ENCODE measurements at regions not wholly inside any gene's neighbourhood (a gene's known extent, or its start where the extent isn't known, plus 50 kb on each side); places are given as distances from the start of the nearest gene placed in this dataset.

GRCh38 chr20:43357352-43357751 lies 100.3 kb upstream of the SRSF6 start:
- no peaks in the 10 kb centered on the region for H3K36me3 ChIP-seq (replicated peaks in 1 of 2; ENCODE audit: control extremely low read depth in 1 of 2, control insufficient read depth in 1 of 2, extremely low read depth in 1 of 2, insufficient read depth in 2 of 2, low read length in 1 of 2)
- intact Hi-C loops (cut with micrococcal nuclease): no loop called here
- H4K20me1 ChIP-seq (ENCODE audit: control insufficient read depth, insufficient read depth, low read length, poor library complexity, severe bottlenecking): no peaks in the 10 kb centered on the region
- ChIA-PET POLR2A (no interaction called here), CTCF (no interaction called here)
- H3K27ac Mint-ChIP-seq: no peak overlapping the region
- no peak for ATAC-seq (ENCODE audit: low read depth)
- H3K9me3 Mint-ChIP-seq (ENCODE audit: insufficient read depth): no peaks in the 10 kb centered on the region
- H3K4me1 Mint-ChIP-seq: no peaks in the 10 kb centered on the region
- H2AFZ ChIP-seq (ENCODE audit: insufficient read depth, low read depth, low read length, poor library complexity, severe bottlenecking): no peak overlapping the region
- no peak for DNase-seq
- no peaks in the 10 kb centered on the region for H3K9me3 ChIP-seq (ENCODE audit: control extremely low read depth in 1 of 3, control insufficient read depth in 2 of 3, insufficient read depth in 1 of 3, low read length in 2 of 3)
- H3K4me3 ChIP-seq (ENCODE audit: control extremely low read depth in 1 of 5, extremely low read depth in 1 of 5, insufficient read depth in 1 of 5, low read depth in 2 of 5, low read length in 4 of 5): no peak overlapping the region
- no CpG with 5 or more reads among the region's 6 CpGs for WGBS (ENCODE audit: insufficient coverage)
- no peak overlapping the region for H3K4me3 Mint-ChIP-seq
- TF ChIP-seq EZH2 (IDR thresholded peaks at IDR 0.05; ENCODE audit: borderline replicate concordance, insufficient read depth, low read depth, low read length, poor library complexity, severe bottlenecking): no peak
- no peak for TF ChIP-seq CTCF (IDR thresholded peaks at IDR 0.05)
- H3K79me2 ChIP-seq (ENCODE audit: control insufficient read depth, insufficient read depth, low read length): no peaks in the 10 kb centered on the region
- H3K27ac ChIP-seq (ENCODE audit: low read length in 2 of 2): no peak overlapping the region
- no peaks in the 10 kb centered on the region for H3K27me3 ChIP-seq (replicated peaks in 1 of 4; ENCODE audit: control extremely low read depth in 1 of 4, control insufficient read depth in 3 of 4, insufficient read depth in 4 of 4, low read length in 3 of 4)
- H3K9ac ChIP-seq (ENCODE audit: low read length): no peak overlapping the region
- peaks cover under 1% of the 10 kb centered on the region for H3K27me3 Mint-ChIP-seq
- H3K4me2 ChIP-seq (replicated peaks; ENCODE audit: low read depth, low read length, poor library complexity, severe bottlenecking): no peak overlapping the region
- H3K4me1 ChIP-seq (ENCODE audit: control insufficient read depth in 2 of 2, insufficient read depth in 2 of 2, low read length in 2 of 2): no peaks in the 10 kb centered on the region

- no peak overlapping the region for H2AFZ ChIP-seq (ENCODE audit: insufficient read depth, low read depth, low read length, poor library complexity, severe bottlenecking)
- H3K4me3 Mint-ChIP-seq: no peak overlapping the region
- 60% methylated on average over 2 of the region's 2 CpGs for WGBS (ENCODE audit: insufficient coverage)
- POLR2A ChIA-PET: no interaction called here
- intact Hi-C loops (cut with micrococcal nuclease): no loop called here
- H3K4me1 Mint-ChIP-seq: no peaks in the 10 kb centered on the region
- no peak for DNase-seq
- no peaks in the 10 kb centered on the region for H3K36me3 ChIP-seq (replicated peaks in 1 of 2; ENCODE audit: control extremely low read depth in 1 of 2, control insufficient read depth in 1 of 2, extremely low read depth in 1 of 2, insufficient read depth in 2 of 2, low read length in 1 of 2)
- no peaks in the 10 kb centered on the region for H3K9me3 ChIP-seq (ENCODE audit: control extremely low read depth in 1 of 3, control insufficient read depth in 2 of 3, insufficient read depth in 1 of 3, low read length in 2 of 3)
- TF ChIP-seq EZH2 (IDR thresholded peaks at IDR 0.05; ENCODE audit: borderline replicate concordance, insufficient read depth, low read depth, low read length, poor library complexity, severe bottlenecking) (no peak), CTCF (IDR thresholded peaks at IDR 0.05) (no peak)
- ATAC-seq (ENCODE audit: low read depth): no peak
- no peak overlapping the region for H3K4me2 ChIP-seq (replicated peaks; ENCODE audit: low read depth, low read length, poor library complexity, severe bottlenecking)
- peaks cover 4% of the 10 kb centered on the region for H3K27me3 Mint-ChIP-seq
- H3K4me3 ChIP-seq (ENCODE audit: control extremely low read depth in 1 of 5, extremely low read depth in 1 of 5, insufficient read depth in 1 of 5, low read depth in 2 of 5, low read length in 4 of 5): no peak overlapping the region
- no peaks in the 10 kb centered on the region for H3K27me3 ChIP-seq (replicated peaks in 1 of 4; ENCODE audit: control extremely low read depth in 1 of 4, control insufficient read depth in 3 of 4, insufficient read depth in 4 of 4, low read length in 3 of 4)
- H3K27ac ChIP-seq (ENCODE audit: low read length in 2 of 2): no peak overlapping the region
- H3K27ac Mint-ChIP-seq: no peak overlapping the region
- CTCF ChIA-PET: no interaction called here
- H3K9me3 Mint-ChIP-seq (ENCODE audit: insufficient read depth): no peaks in the 10 kb centered on the region
- no peak overlapping the region for H3K9ac ChIP-seq (ENCODE audit: low read length)
- no peaks in the 10 kb centered on the region for H3K79me2 ChIP-seq (ENCODE audit: control insufficient read depth, insufficient read depth, low read length)
- H3K4me1 ChIP-seq (ENCODE audit: control insufficient read depth in 2 of 2, insufficient read depth in 2 of 2, low read length in 2 of 2): no peaks in the 10 kb centered on the region
- H4K20me1 ChIP-seq (ENCODE audit: control insufficient read depth, insufficient read depth, low read length, poor library complexity, severe bottlenecking): no peaks in the 10 kb centered on the region
These were observed 102.1 kb upstream of the SRSF6 start for GRCh38 chr20:43355610-43356009.

Data from B cell (primary cell).